ENCODE measurements at regions not wholly inside any gene's neighbourhood (a gene's known extent, or its start where the extent isn't known, plus 50 kb on each side); places are given as distances from the start of the nearest gene placed in this dataset.
A peak's percentile ranks its signal among the peaks of the same experiment; 100 is the strongest.

GRCh38 chr10:108348215-108348614 lies 1183.7 kb upstream of the SORCS1 start:
- no peak for TF ChIP-seq CTCF (IDR thresholded peaks at IDR 0.05; ENCODE audit: poor library complexity, severe bottlenecking)
- ATAC-seq (ENCODE audit: low read depth) (no peak), DNase-seq (ENCODE audit: low spot score) (no peak)
- Histone ChIP-seq H3K4me1 (ENCODE audit: insufficient read depth, poor library complexity, severe bottlenecking) (no peaks in the 10 kb centered on the region), H3K27me3 (ENCODE audit: insufficient read depth, poor library complexity, severe bottlenecking) (no peaks in the 10 kb centered on the region), H3K36me3 (ENCODE audit: low read depth) (no peaks in the 10 kb centered on the region), H3K9me3 (ENCODE audit: severe bottlenecking) (no peaks in the 10 kb centered on the region), H3K4me3 (ENCODE audit: severe bottlenecking) (no peak overlapping the region), H3K27ac (ENCODE audit: poor library complexity, severe bottlenecking) (no peak overlapping the region)

- Histone ChIP-seq H3K36me3 (ENCODE audit: low read depth) (no peaks in the 10 kb centered on the region), H3K9me3 (ENCODE audit: severe bottlenecking) (no peaks in the 10 kb centered on the region), H3K27ac (ENCODE audit: poor library complexity, severe bottlenecking) (no peak overlapping the region), H3K4me1 (ENCODE audit: insufficient read depth, poor library complexity, severe bottlenecking) (no peaks in the 10 kb centered on the region), H3K4me3 (ENCODE audit: severe bottlenecking) (no peak overlapping the region), H3K27me3 (ENCODE audit: insufficient read depth, poor library complexity, severe bottlenecking) (no peaks in the 10 kb centered on the region)
- DNase-seq (ENCODE audit: low spot score): no peak
- no peak for ATAC-seq (ENCODE audit: low read depth)
- TF ChIP-seq CTCF (IDR thresholded peaks at IDR 0.05; ENCODE audit: poor library complexity, severe bottlenecking): no peak
Measured at GRCh38 chr10:108346066-108346465, 1181.6 kb upstream of the SORCS1 start.

GRCh38 chr10:108338146-108338545 lies 1173.6 kb upstream of the SORCS1 start:
- no peak for TF ChIP-seq CTCF (IDR thresholded peaks at IDR 0.05; ENCODE audit: poor library complexity, severe bottlenecking)
- DNase-seq (ENCODE audit: low spot score) (no peak), ATAC-seq (ENCODE audit: low read depth) (no peak)
- no peak overlapping the region for H3K27ac ChIP-seq (ENCODE audit: poor library complexity, severe bottlenecking)
- no peaks in the 10 kb centered on the region for H3K36me3 ChIP-seq (ENCODE audit: low read depth)
- no peak overlapping the region for H3K4me3 ChIP-seq (ENCODE audit: severe bottlenecking)
- H3K9me3 ChIP-seq (ENCODE audit: severe bottlenecking): no peaks in the 10 kb centered on the region
- H3K4me1 ChIP-seq (ENCODE audit: insufficient read depth, poor library complexity, severe bottlenecking): no peaks in the 10 kb centered on the region
- H3K27me3 ChIP-seq (ENCODE audit: insufficient read depth, poor library complexity, severe bottlenecking): no peaks in the 10 kb centered on the region

- Histone ChIP-seq H3K4me1 (ENCODE audit: insufficient read depth, poor library complexity, severe bottlenecking) (no peaks in the 10 kb centered on the region), H3K36me3 (ENCODE audit: low read depth) (no peaks in the 10 kb centered on the region)
- TF ChIP-seq CTCF (IDR thresholded peaks at IDR 0.05; ENCODE audit: poor library complexity, severe bottlenecking): no peak
Measured at GRCh38 chr10:108336836-108337235, 1172.3 kb upstream of the SORCS1 start.

GRCh38 chr10:108327706-108328105 lies 1163.2 kb upstream of the SORCS1 start:
- H3K4me1 ChIP-seq (ENCODE audit: insufficient read depth, poor library complexity, severe bottlenecking): no peaks in the 10 kb centered on the region
- peak; percentile 85; the same call in 2 of the 3 replicates for ATAC-seq (ENCODE audit: low read depth)
- no peaks in the 10 kb centered on the region for H3K36me3 ChIP-seq (ENCODE audit: low read depth)
- H3K9me3 ChIP-seq (ENCODE audit: severe bottlenecking): no peaks in the 10 kb centered on the region
- H3K27me3 ChIP-seq (ENCODE audit: insufficient read depth, poor library complexity, severe bottlenecking): no peaks in the 10 kb centered on the region
- no peak overlapping the region for H3K27ac ChIP-seq (ENCODE audit: poor library complexity, severe bottlenecking)
- TF ChIP-seq CTCF (IDR thresholded peaks at IDR 0.05; ENCODE audit: poor library complexity, severe bottlenecking): no peak
- H3K4me3 ChIP-seq (ENCODE audit: severe bottlenecking): no peak overlapping the region
- no peak for DNase-seq (ENCODE audit: low spot score)

More at GRCh38 chr10:108336836-108337235, 1172.3 kb upstream of the SORCS1 start:
- Histone ChIP-seq H3K9me3 (ENCODE audit: severe bottlenecking) (no peaks in the 10 kb centered on the region), H3K4me3 (ENCODE audit: severe bottlenecking) (no peak overlapping the region), H3K27ac (ENCODE audit: poor library complexity, severe bottlenecking) (no peak overlapping the region), H3K27me3 (ENCODE audit: insufficient read depth, poor library complexity, severe bottlenecking) (no peaks in the 10 kb centered on the region)
- ATAC-seq (ENCODE audit: low read depth) (no peak), DNase-seq (ENCODE audit: low spot score) (no peak)
